KOPT-K1 (cell line): ENCODE measurements at regions not wholly inside any gene's neighbourhood (a gene's known extent, or its start where the extent isn't known, plus 50 kb on each side); places are given as distances from the start of the nearest gene placed in this dataset.

ENCODE experiments used
- H3K27ac ChIP-seq: fragments of 200-600 bp; sonication (generic); 2 replicates; pipeline ENCODE4 v1.5.1; 2016; ENCODE audit warnings: antibody characterized with exemption, mild to moderate bottlenecking, low read depth, low read length; ENCODE audit not compliant: poor library complexity, severe bottlenecking
- H3K36me3 ChIP-seq: fragments of 200-600 bp; sonication (generic); 2 replicates; pipeline ENCODE4 v1.5.1; 2017; ENCODE audit warnings: antibody characterized with exemption, mild to moderate bottlenecking, low read length, moderate library complexity; ENCODE audit not compliant: insufficient read depth
- H3K9me3 ChIP-seq: fragments of 200-600 bp; sonication (generic); 2 replicates; pipeline ENCODE4 v1.5.1; 2017; ENCODE audit warnings: antibody characterized with exemption, low read length, mild to moderate bottlenecking; ENCODE audit not compliant: insufficient read depth, poor library complexity, severe bottlenecking

DNA sequence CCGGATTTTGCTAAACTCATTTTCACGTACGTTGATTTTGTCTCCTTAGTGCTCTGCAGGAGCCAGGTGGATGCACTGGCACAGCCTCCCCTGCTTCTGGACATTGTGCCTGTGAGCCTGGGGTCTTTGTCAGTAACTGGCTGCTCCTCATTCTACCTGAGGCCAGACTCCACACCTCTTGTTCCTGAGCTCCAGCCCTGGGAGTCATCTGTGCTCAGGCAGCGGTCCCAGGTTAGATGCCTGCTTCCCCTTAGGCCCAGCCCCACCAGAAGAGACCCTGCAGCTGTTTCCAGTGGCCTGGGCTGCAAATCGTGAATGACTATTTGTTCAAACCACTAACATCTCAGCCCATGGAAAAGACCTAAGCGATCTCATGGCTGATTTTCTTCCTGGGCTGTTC lies 129.1 kb downstream of the ERMARD start:
- H3K9me3 ChIP-seq = no peaks in the 10 kb centered on the region
- no peak overlapping the region for H3K27ac ChIP-seq
- no peaks in the 10 kb centered on the region for H3K36me3 ChIP-seq

DNA sequence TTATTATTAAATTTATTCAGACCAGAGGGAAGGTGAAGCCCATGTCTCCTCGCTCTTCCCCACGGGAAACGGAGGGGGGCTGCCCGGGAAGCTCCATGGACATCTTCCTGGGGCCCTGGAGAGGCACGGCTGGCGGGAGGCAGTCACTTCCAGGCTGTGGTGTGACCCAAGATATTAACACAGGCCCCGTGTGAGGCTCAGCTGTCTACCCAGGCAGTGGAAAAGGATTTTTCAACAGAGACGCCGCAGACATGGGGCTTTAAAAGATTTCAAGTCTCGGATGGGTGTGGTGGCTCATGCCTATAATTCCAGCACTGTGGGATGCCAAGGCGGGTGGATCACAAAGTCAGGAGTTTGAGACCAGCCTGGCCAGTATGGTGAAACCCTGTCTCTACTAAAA lies 117.9 kb downstream of the ERMARD start:
- Histone ChIP-seq H3K36me3 (no peaks in the 10 kb centered on the region), H3K9me3 (no peaks in the 10 kb centered on the region), H3K27ac (no peak overlapping the region)

DNA sequence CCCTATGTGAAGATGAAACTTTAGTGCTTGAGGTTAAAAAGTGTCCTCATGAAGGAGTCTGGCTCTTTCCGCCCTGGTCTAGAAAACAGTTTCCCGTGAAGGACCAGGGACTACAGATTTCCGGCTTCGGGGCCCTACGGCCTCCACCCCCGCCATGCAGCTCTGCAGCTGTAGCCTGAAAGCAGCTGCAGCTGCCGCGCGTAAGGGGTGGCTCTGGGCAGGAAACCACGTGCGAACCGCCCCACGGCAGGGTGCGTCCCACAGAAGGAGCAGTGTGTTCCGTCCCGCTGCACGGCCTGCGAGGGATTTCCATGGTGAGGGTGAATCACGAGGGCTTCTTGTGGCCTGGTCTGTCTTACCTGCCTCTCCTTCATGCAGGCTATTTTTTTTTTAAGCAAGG lies 117.0 kb downstream of the ERMARD start:
- no peaks in the 10 kb centered on the region for H3K36me3 ChIP-seq
- no peaks in the 10 kb centered on the region for H3K9me3 ChIP-seq
- no peak overlapping the region for H3K27ac ChIP-seq

DNA sequence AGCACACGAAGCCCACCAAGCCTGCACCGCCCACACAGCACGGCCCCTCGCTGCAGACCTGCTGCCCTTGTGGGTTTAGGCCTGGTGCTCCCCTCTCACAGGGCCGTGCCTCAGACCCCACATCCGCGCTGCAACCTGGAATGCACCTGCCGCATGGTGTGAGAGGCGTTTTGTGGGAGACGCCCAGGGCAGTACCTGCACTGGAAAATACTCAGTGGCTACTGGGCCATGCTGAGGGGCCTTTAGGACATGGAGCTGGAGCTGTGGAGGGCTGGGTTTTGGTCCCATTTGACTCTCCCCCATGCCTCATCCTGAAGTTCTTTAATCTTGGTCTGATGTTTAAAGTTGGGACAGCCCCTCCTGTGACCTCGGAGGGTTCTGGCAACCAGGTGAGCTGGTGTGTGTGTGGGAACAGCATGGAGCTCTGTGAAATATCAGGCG lies 116.3 kb downstream of the ERMARD start:
- Histone ChIP-seq H3K27ac (no peak overlapping the region), H3K36me3 (no peaks in the 10 kb centered on the region), H3K9me3 (no peaks in the 10 kb centered on the region)

DNA sequence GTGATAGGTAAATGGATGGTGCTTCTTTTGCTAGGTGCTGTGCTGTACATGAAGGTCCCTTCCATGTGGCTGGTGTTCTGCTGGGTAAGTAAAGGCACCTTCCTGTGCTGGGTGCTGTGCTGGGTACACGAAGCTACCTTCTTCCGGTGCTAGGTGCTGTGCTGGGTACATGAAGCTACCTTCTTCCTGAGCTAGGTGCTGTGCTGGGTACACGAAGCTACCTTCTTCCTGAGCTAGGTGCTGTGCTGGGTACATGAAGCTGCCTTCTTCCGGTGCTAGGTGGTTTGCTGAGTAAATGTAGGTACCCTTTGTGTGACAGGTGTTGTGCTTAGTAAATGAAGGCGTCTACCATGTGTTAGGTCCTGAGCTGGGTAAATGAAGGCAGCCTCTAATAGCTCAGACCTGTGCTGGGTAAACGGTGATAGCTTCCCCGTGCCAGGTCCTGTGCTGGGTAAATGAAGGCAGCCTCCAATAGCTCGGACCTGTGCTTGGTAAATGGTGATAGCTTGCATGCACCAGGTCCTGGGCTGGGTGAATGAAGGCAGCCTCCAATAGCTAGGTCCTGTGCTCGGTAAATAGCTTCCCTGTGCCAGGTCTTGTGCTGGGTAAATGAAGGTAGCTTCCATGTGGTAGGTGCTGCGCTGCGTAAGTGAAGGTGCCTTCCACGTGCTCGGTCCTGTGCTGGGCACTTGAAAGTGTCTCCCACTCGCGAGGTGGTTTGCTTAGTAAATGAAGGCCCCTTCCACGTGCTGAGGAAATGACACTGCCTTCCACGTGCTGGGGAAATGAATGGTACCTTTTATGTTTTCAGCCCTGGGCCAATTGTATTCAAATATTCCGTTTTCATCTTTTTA lies 115.5 kb downstream of the ERMARD start:
- no peak overlapping the region for H3K27ac ChIP-seq
- H3K36me3 ChIP-seq = no peaks in the 10 kb centered on the region

DNA sequence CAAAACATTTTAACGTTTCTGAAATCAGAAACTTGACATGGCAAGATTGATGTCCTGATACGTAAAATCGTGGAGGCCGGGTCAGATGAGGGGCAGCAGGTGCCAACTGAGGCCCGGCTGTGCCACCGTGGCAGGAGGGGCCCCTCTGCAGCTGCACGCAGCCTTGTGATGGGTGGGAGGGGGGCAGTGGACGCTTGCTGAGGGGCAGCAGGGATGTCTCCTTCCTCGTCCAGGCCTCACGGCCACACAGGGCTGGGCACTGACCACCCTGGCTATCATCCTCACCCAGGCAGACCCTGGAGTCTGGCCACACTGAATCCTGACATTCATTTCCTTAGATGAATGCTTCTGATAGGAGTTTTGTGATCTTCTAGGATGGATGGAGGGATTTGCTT lies 114.7 kb downstream of the ERMARD start:
- Histone ChIP-seq H3K36me3 (no peaks in the 10 kb centered on the region), H3K27ac (no peak overlapping the region), H3K9me3 (no peaks in the 10 kb centered on the region)

More for the DNA sequence above, 115.5 kb downstream of the ERMARD start:
- no peaks in the 10 kb centered on the region for H3K9me3 ChIP-seq

DNA sequence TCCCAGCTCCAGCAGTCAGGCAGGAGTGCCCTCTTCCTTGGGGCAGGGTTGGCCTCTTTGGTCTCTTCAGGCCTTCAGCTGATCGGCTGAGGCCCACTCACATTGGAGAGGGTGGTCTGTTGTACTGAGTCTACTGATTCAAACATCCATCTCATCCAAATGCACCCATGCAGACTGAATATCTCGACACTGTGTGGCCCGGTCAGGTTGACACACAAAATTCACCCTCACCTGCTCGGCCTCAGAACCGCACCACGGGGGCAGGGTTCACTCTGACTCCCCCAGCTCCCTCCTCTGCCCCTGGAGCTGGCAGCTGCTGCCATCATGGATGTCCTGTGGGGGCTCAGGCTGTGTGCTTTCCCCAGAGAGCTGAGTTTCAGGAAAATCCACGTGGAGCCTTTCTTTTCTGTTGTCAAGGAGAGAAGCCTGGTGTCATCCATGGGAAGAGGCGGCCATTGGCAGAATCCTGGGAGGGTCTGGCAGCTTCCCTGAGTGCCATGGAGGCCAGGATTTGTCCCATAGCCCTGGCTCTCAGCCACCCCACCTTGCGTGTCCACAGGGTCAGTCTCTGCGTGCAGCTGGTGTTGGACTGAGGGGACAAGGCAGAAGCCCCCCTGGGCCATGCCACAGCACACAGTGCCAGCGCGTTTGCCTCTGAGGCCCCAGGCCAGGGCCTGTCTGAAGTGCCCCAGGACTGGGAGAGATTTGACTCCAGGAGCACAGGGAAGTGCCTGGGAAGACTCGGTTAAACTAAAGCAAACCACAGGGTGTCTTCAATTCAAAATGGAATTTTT lies 114.1 kb downstream of the ERMARD start:
- no peaks in the 10 kb centered on the region for H3K36me3 ChIP-seq
- no peaks in the 10 kb centered on the region for H3K9me3 ChIP-seq
- H3K27ac ChIP-seq = no peak overlapping the region

DNA sequence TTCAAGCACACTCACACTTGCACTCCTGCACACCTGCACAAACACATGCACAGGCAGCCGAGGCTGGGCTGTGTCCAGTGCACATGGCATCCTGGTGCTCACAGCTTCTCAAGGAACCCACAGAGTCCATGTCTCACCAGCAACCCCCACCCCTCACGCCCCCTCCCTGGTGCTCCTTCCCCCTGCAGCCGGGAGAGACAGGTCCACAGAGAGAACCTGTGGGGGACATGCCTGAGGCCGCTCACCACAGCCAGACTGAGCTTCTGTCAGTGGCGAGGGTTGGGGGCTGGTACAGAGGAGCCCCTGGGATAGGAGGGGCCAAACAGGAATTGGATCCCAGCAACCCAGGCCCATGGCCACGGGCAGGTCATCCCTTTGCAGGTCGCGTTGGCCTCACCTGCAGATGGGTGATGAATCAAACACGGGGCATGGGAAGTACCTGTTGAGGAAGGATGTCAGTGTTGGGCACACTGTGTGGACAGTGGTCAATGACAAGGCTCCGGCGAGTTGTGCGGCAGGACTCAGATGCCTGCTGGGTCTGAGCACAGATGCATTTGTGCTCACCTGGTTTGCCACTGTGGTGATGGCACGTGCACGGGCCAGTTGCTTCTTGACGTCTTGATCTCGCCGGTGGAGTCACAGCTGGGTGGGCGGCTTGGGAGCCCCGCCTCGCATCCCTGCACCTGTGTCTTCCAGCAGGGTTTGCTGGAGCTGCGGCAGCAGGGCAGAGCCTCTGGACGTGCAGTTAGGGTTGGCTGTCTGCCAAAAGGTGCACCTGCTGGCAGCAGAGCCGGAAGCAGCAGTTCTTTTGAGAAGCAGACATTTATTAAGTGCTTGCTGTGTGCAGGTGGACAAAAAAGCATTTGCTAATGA lies 113.0 kb downstream of the ERMARD start:
- H3K27ac ChIP-seq = no peak overlapping the region
- H3K36me3 ChIP-seq = no peaks in the 10 kb centered on the region
- no peaks in the 10 kb centered on the region for H3K9me3 ChIP-seq

DNA sequence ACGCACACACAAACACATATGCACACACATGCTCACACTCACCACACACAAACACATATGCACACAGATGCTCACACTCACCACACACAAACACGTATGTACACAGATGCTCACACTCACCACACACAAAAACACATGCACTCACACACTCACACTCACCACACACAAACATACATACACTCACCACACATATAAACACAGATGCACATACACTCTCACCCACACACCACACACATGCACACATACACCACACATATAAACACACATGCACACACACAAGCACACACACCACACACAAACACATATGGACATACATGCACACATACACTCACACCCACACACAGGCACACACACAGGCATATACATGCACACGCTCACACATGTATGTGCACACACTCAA lies 112.3 kb downstream of the ERMARD start:
- peaks cover 4% of the 10 kb centered on the region for H3K9me3 ChIP-seq
- no peaks in the 10 kb centered on the region for H3K36me3 ChIP-seq
- H3K27ac ChIP-seq = no peak overlapping the region

DNA sequence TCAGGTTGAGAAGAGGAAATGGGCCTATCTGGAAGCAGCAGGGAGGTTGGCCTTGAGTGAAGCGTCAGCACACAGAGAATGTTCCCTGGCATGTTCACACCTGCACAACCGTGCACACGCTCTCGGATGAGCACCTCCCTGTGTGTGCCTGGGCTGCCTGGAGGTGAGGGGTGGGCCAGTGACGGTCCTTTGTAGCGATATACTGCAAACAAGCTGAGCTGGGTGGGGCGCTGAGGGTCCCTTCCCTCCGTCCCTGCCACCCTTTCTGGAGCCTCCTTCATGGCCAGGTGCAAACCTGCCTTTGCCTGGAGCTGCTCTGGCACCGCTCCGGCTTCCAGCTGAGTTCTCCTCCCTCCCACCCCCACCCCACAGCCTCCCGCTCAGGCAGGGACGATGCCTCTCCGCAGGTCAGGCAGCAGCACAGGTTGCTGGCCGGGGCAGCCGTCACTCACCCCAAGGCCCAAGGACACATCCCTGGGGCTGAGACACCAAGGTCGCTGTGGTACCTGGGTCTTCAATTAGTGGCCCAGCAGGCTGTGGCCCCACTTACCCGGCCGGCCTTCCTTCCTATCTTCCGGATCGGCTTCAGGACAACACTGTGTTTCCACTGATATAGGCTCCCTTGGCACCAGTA lies 111.6 kb downstream of the ERMARD start:
- Histone ChIP-seq H3K36me3 (no peaks in the 10 kb centered on the region), H3K27ac (no peak overlapping the region), H3K9me3 (peaks cover 11% of the 10 kb centered on the region)

DNA sequence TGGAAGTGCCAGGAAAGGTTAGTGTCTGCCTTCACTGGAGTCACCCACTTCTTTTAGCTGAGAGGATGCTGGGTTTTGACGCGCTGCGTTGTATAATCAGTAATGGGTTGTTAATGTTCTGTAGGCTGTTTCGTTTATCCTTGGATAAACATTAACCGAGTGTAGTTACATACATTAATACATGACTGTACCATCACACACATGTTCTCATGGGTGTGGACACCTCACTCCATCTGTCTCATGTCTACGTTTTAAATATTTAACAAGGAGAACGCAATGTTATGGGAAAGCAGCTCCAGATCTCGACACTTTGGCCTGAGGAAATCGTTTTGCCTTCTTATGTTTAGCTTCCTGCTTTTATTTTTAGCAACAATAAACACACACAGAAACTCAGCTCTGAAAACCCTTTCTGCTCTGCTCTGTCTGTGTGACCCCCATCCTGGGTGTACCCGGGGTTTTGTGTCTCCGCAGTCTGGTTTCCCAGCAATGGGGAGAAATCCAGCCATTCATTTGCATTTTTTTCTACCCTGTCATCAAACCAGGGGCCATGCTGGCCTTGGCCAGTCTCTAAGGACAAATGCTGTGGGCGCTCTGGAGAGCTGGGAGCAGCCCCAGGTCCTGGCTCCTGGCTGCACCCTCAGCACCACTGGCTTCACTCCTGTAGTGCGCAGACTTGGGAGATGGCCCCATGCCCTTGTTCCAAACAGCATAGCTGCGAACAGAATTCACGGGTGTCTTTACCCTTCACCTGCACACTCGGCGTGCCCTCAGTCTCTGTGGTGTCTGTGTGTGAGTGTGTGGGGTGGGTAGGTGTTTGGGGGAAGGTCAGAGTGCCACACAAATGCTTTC lies 110.8 kb downstream of the ERMARD start:
- Histone ChIP-seq H3K9me3 (peaks cover 19% of the 10 kb centered on the region), H3K27ac (no peak overlapping the region), H3K36me3 (no peaks in the 10 kb centered on the region)

DNA sequence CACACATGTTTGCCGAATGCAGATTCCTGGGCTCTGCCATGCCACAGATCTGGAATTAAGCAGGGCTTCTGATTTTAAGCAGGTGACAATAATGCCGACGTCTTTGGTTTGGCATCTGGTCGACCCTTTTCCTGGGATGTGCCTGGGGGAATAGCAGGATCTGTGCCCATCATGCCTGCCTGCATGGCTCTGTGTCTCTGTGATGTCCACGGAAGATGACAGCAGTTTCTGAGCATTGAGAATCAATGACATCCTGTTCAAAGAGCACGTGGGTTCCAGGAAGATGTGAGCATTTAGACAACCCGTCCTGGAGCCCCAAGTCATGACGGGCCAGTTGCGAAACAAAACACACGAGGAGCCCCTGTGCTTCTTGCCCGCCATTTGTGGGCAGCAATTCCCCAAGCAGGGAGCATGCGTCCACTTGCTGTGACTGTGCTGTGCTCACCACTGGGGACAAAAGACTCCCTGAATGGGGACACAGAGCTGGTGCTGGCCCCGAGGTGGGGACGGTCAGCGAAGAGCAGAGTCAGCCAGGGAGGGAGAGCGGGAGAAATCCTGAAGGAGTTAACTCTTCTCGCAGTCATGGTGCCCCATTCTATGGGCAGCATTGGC lies 110.1 kb downstream of the ERMARD start:
- Histone ChIP-seq H3K27ac (no peak overlapping the region), H3K9me3 (peaks cover 22% of the 10 kb centered on the region), H3K36me3 (no peaks in the 10 kb centered on the region)

DNA sequence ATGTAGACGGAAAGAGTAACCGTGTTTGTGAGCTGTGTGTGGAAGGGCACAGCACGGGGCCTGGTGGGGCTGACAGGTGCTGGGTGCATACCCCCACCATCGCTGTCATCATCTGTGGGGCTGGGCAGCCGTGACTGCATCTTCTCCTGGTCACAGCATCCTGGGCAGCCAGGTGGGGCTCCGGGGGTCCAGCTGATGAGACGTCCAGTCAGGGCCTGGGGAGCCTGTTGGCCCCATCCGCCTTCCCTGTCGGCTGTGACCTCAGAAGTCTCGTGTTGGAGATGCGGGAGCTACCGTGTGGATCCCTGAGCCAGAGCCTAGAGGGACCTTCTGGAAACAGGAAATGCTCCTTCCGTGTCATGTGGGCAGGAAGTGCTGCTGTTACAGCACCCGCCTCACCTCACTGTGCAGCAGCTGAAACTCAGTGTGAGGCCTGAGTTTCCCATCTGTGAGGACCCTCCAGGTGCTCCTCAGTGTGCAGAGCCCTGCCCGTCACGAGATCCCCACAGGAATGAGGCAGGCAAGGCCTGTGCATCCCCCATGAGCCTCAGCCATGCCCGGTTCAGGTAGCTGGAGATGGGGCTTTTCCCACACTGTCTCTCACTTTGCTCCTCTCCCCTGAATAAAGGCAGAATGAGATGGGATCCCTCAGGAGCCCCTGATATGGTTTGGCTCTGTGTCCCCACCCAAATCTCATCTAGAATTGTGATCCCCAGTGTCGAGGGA lies 108.7 kb downstream of the ERMARD start:
- Histone ChIP-seq H3K9me3 (peaks cover 22% of the 10 kb centered on the region), H3K27ac (no peak overlapping the region), H3K36me3 (no peaks in the 10 kb centered on the region)
